ENCODE measurements at regions not wholly inside any gene's neighbourhood (a gene's known extent, or its start where the extent isn't known, plus 50 kb on each side); places are given as distances from the start of the nearest gene placed in this dataset.

DNA sequence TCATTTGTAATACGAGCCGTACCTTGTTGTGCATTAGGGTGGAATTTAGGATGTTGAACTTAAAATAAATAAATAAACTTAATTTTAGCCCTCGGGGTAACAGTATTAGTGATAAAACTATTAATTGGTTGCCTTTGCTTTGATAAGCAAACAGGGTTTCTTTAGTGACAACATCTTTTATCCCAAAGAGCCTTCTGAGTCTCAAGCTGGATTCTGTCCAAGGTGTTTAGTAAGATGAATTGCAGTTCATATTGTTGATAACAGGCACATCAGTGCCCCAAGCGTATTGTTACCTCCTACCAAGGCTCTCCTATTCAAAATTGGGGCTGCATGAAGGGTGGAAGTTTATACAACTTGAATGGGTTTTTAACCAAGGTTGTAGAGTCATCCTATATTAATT lies 144.4 kb upstream of the CELF2 start:
- DNase-seq: no peak

DNA sequence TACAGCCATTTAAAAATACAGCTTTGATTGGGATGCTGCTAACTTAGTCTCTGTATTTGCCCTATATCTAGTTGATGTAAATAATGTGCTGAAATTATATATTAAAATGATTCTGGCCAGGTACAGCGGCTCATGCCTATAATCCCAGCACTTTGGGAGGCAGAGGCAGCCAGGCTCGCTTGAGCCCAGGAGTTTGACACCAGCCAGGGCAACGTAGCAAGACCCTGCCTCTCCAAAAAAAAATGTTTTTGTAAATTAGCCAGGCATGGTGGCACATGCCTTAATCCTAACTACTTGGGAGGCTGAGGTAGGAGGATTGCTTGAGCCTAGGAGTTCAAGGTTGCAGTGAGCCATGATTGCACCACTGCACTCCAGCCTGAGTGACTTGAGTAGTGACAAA lies 143.8 kb upstream of the CELF2 start:
- DNase-seq: no peak

GRCh38 chr10:10878963-10879362 lies 138.7 kb upstream of the CELF2 start:
- DNase-seq: no peak

- DNase-seq: no peak
These were observed 136.4 kb upstream of the CELF2 start for GRCh38 chr10:10881117-10881813.

- no peak for DNase-seq
These were observed 133.9 kb upstream of the CELF2 start for GRCh38 chr10:10883737-10884136.

DNA sequence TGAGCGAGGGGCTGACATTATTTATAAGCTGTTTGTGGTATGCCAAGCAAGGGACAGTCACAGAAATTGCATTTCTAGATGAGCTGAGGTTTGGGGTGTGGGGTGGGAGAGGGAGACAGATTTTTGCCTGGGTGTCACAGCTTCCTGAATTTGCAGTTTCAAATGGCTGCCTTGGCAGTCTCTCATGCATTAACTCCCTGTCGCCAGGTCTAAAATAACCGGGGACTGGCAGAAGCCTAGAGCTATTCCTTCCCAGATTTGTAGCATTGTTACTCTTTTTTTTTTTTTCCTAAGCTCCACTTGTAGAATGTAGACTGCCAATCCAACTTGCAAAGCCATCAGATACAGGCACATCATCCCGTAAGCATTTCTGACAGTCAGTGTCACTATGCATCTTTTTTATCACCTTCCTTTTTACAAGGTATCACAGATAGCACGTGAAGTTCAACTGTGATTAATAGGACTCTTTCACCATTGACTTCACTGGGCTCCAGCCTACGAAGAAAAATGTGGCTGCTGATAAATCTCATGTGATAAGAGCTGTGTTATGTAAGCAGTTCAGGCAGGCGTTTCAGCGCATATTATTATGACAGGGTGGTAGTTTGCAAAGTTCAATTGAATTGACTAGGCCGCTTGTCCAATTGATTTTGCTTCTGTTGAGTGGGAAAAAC lies 130.7 kb upstream of the CELF2 start:
- DNase-seq: no peak

DNA sequence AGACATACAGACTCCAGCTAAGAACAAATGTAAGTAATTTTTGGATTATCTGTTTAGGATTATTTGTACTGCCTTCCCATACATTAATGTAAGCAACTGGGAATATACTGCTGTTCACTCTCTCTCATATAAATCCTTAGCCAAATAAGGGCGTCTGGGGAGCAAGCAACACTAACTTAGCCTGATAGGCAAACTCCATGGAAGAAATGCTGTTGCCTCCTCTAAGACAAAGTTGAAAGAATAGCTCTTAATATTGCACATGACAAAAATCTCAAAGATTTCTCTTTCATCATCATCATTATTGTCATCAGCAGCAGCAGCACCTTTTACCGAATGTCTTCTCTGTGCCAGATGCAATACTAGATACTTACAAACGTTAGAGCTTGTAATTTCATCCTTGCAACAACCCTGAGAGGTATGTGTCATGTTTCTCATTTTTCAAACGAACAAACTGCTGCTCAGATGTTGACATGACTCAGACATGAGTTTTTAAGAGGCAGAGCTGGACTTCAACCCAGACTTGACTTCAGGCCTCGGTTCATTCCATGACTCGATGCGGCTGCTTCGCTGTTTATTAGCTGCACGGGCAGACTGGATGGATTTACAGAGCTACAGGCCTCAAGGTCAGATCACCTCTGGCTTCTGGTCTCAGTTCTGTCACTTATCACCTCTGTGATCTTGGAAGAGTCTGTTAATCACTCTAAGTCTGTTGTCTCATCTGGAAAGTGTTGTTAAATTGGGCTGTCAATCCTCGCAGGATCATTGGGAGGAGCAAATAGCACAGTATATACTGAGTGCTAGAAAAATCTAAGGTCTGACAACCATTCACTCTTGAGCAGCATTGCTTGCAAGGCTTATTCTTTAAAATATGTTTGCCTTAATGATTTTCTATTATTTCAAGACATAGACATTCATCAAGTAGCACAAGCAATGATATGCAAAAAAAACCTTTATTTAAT lies 126.3 kb upstream of the CELF2 start:
- no peak for DNase-seq

DNA sequence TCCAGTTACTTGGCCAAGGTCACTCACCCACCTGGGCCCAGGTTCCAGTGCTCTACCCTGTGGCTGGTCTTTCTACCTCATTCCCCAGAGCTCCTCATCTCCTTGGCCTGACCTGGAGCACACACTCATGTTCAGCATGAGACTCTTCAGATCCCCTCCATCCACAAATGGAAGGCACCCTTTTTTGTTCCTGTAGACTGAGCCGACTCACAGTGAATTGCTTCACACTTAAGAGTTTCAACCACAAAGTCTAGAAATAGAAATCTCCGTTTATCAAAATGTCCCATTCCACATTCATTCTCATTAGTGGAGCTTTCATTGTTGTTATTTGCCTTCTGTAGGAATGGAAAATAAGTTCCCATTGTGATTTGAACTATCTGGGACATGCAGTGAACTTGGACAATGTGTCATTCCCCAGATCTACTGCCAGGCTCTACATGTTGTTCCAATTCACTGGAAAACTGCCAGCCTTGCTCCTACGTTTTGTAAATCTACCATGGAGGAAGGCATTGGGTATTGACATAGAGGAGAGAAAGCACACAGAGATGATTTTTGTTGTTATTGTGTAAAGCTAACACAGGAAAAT lies 125.3 kb upstream of the CELF2 start:
- DNase-seq: no peak

GRCh38 chr10:10897400-10897799 lies 120.3 kb upstream of the CELF2 start:
- no peak for DNase-seq

DNA sequence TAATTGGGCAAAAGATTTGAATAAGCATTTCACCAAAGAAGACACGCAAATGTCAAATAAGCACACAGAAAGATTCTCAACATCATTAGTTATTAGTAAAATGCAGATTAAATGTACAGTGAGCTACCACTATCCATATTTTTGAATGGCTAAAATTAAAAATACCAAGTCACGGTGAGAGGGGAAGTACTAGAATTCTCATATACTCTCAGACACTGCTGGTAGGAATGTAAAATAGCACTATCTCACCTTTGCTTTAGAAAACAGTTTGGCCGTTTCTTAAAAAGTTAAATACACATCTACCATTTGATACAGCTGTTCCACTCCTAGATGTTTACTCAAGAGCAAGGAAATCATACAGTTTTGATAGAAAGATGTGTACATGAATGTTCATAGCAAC lies 115.8 kb upstream of the CELF2 start:
- DNase-seq: no peak

DNA sequence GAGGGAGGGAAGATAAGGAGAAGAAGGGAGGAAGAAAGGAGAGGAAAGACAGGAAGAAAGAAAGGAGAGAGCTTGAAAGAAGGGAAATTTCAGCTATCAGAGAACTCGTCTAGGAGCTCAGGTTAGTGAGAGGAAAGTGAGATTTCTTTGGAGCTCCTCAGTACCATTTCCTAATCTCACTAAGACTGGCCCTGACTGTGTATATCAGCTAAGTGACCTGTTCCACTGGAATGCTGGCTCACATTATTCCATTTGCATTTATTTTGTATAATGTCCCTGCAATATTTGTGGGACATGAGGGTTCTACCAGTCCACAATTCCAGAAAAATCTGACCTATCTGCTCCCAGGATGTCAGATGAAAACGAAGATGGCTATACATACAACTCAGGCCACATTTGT lies 114.7 kb upstream of the CELF2 start:
- no peak for DNase-seq

DNA sequence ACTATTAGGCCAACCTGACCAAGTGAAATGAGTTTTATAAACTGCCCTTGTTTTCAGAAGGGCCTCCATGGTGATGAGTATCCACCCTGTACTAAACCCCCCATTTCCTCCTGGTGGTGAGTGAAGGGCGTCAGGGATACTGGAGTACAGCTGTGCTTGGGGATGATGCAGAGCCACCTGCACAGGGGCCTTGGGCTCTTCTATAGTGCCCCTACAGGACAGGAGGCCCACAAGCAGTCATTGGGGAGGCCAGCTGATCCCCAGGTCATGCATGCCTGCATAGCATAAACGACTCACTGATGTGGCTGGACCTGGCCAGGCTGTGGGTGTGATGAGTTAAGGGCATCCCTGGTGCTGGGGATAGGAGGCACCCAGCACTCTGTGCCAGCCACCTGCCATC lies 114.1 kb upstream of the CELF2 start:
- no peak for DNase-seq

GRCh38 chr10:10910634-10911033 lies 107.0 kb upstream of the CELF2 start:
- no peak for DNase-seq

DNA sequence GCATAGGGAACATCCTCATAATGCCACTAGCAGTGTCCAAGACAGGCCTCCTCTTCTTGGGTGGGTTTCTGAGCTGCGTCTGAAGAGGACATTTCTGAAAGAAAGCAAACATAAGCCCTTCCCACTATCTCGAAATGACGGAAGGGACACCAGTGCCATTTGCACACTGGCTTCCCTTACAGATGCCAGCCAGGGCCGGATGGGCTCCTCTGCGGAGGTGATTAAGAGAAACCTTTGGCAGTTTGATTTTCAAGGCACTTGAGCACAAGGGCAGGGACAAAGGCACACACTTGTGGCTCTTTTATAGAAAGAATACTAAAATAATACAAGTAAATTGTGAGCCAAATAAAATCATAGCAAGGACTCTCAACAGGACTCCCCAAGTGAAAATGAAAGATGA lies 106.6 kb upstream of the CELF2 start:
- no peak for DNase-seq

GRCh38 chr10:10911471-10911921 lies 106.2 kb upstream of the CELF2 start:
- DNase-seq: no peak

DNA sequence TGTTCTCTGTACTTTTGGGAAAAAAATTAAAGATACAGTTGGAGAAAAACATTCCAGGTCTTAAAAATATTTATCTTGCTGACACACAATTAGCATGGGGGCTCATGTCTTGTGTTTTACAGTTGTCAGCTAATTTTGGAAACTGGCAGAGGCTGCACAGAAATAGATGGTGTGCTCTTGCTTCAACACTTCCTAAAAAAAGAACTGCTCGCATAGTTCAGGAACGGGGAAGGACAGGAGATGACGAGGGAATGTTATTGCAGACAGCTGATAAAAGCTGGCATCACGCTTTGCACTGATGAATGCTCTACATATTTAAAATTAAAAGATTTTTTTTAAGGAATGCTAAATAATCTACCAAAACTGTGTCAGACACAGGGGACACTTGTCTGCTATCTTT lies 103.5 kb upstream of the CELF2 start:
- DNase-seq: no peak

- no peak for DNase-seq
These were observed 102.5 kb upstream of the CELF2 start for GRCh38 chr10:10915215-10915614.

- DNase-seq: no peak
These were observed 100.6 kb upstream of the CELF2 start for GRCh38 chr10:10917031-10917430.

DNA sequence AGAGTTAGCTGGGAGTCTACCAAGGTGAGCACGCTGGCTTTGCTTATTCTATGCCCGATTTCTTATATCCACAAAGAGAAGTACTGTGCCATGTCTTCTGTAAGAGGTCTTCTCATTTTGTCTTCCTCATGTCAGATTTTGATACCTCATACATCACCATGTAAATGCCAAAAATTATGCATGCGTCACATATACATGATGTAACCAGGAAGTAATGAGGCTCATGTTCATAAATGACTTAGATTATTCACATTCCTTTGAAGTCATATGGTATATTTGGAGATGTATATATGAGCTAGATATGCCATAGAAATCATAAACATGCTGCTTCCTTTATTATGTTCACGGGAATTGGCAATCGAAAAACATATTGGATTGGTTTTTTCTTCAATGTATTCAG lies 97.7 kb upstream of the CELF2 start:
- DNase-seq: no peak

DNA sequence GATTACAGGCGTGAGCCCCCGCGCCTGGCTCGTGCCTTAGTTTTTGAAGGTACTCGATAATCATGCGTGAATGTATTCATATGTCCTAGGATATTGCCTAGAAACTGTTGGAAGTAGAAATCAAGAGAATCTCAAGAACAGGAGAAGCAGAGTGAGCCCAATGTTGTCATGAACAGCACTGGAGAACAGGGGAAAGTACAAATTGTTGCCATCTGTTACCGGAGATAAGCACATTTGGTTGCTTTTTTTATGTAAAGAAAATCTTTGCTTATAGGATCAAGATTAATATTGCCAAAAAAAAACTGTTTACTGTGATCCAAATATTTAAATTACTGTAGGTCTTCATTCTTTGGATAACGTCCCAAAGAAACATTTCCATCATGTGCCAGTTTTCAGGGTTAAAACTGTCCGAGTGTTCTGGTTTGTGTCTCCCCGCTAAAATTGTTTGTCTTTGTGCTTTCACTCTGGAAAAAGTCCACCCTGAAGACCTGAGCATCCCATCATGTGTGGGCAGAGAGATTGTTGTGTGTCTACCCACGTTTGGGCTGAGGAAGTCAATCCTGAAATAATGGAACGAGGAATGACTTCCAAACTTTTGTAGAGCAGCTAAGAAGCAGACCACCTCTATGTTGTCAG lies 95.7 kb upstream of the CELF2 start:
- DNase-seq: no peak

- DNase-seq: no peak
These were observed 94.5 kb upstream of the CELF2 start for GRCh38 chr10:10923029-10923651.

- DNase-seq: no peak
These were observed 92.0 kb upstream of the CELF2 start for GRCh38 chr10:10925667-10926066.

All from hematopoietic multipotent progenitor cell treated with erythropoietin and hydrocortisone succinate and interleukin-3 and kit ligand, for 8 days (in vitro differentiated cells).